Adrenal gland (tissue), 9 donors: ENCODE measurements at regions not wholly inside any gene's neighbourhood (a gene's known extent, or its start where the extent isn't known, plus 50 kb on each side); places are given as distances from the start of the nearest gene placed in this dataset.

ENCODE experiments used
- DNase-seq, 7 donors: peaks; one replicate each; pipeline ENCODE4 v3.0.0-alpha.2; 2019 to 2020
- H3K27ac ChIP-seq, 5 donors: fragments of 200-600 bp; sonication (generic) in 4 of 5; 1 replicate in 3 of 5; 2 replicates in 2 of 5; pipeline versions ENCODE4 v1.5.1 to v1.8.0; 2016 to 2020; ENCODE audit warnings: mild to moderate bottlenecking in 1 of 5
- H3K27me3 ChIP-seq: fragments of 200-600 bp; 2 replicates; pipeline ENCODE4 v1.8.0; 2021
- H3K36me3 ChIP-seq, 2 donors: fragments of 200-600 bp; replicated peaks in 1 of 2; 1 replicate in 1 of 2; 2 replicates in 1 of 2; pipeline versions ENCODE4 v1.5.1 to v1.8.0; 2018 to 2022
- H3K4me1 ChIP-seq, 2 donors: fragments of 200-600 bp; replicated peaks in 1 of 2; 1 replicate in 1 of 2; 2 replicates in 1 of 2; pipeline versions ENCODE4 v1.5.1 to v1.8.0; 2018 to 2021
- H3K4me3 ChIP-seq, 4 donors: fragments of 200-600 bp; sonication (generic) in 3 of 4; one replicate each; pipeline ENCODE4 v1.5.1; 2016 to 2018
- H3K9me3 ChIP-seq, 3 donors: fragments of 200-600 bp; sonication (generic) in 1 of 3; replicated peaks in 1 of 3; 1 replicate in 2 of 3; 2 replicates in 1 of 3; pipeline versions ENCODE4 v1.5.1 to v1.8.0; 2016 to 2021
- CTCF ChIP-seq, 6 experiments: fragments of 450-650 bp in 4 of 6; fragments of 200-600 bp in 2 of 6; sonication (generic) in 1 of 6; IDR thresholded peaks; 1 replicate in 5 of 6; 2 replicates in 1 of 6; pipeline versions ENCODE4 v1.5.1 to v1.8.0; 2016 to 2021; ENCODE audit warnings: antibody characterized with exemption in 6 of 6, mild to moderate bottlenecking in 2 of 6, moderate library complexity in 1 of 6
- POLR2A ChIP-seq, 2 donors: fragments of 450-650 bp; IDR thresholded peaks; one replicate each; pipeline ENCODE4 v1.6.1; 2017; ENCODE audit warnings: antibody characterized with exemption in 2 of 2, mild to moderate bottlenecking in 2 of 2, moderate library complexity in 1 of 2
- WGBS, 4 donors: extraction: QIAGEN DNeasy Blood & Tissue Kit in 2 of 4; methylation state at CpG; one replicate each; pipeline versions ENCODE4 v1.1.5 to v1.1.7; 2013 to 2017; 5-methylcytosine and 5-hydroxymethylcytosine counted together
- intact Hi-C, 2 donors: fragments of 100-400 bp; cut with DNase I; formaldehyde crosslinking; loops; one replicate each; pipeline versions ENCODE4 v1.14.1 to v1.15.0; 2022 to 2023
- donor health status: healthy with polysubstance abuse.
- donor health status: Bipolar disorder and iron deficiency.
- donor health status: DM: yes; HTN: yes; CAD: no.
- donor health status: DM: no; HTN: no; CAD: no.
- donor health status: DM: no; HTN: no; CAD: no.

DNA sequence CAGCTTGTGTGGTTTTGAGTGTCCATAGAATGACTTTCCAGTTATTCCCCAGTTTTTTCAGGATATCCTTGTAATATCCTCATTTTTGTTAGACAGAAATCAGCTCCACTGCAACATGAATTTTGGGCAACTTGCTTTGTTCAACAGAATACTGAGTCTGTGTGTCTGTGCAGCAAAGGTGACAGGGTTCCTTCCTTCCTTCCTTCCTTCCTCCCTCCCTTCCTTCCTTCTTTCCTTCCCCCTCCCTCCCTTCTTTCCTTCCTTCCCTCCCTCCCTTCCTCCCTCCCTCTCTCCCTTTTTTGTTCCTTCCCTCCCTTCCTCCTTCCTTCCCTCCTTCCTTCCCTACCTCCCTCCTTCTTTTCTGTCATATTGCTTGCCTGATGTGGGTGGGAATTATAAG, 496.5 kb downstream of the EPM2A start:
- TF ChIP-seq CTCF (IDR thresholded peaks at IDR 0.05): no peak
- TF ChIP-seq POLR2A (IDR thresholded peaks at IDR 0.05): no peak
- no peaks in the 10 kb centered on the region for H3K36me3 ChIP-seq
- H3K4me1 ChIP-seq: no peaks in the 10 kb centered on the region
- intact Hi-C loops: no loop called here
- H3K27me3 ChIP-seq: peaks cover 3% of the 10 kb centered on the region
- no peak for DNase-seq
- no peaks in the 10 kb centered on the region for H3K9me3 ChIP-seq
- H3K4me3 ChIP-seq: no peak overlapping the region
- H3K27ac ChIP-seq: no peak overlapping the region

- H3K27me3 ChIP-seq: peaks cover 4% of the 10 kb centered on the region
- no peak for DNase-seq
- no peaks in the 10 kb centered on the region for H3K4me1 ChIP-seq
- no peak overlapping the region for H3K27ac ChIP-seq
- intact Hi-C loops: no loop called here
- WGBS, 4 donors: 65 to 70% (median 68%) methylated on average over 3 of the region's 3 CpGs
- H3K4me3 ChIP-seq: no peak overlapping the region
- TF ChIP-seq POLR2A (IDR thresholded peaks at IDR 0.05): no peak
- no peak for TF ChIP-seq CTCF (IDR thresholded peaks at IDR 0.05)
- no peaks in the 10 kb centered on the region for H3K9me3 ChIP-seq
- H3K36me3 ChIP-seq: no peaks in the 10 kb centered on the region
Observed at GRCh38 chr6:145241039-145241438, 494.3 kb downstream of the EPM2A start.

- intact Hi-C loops: no loop called here
- H3K9me3 ChIP-seq: no peaks in the 10 kb centered on the region
- DNase-seq: no peak
- TF ChIP-seq CTCF (IDR thresholded peaks at IDR 0.05) (no peak), POLR2A (IDR thresholded peaks at IDR 0.05) (no peak)
- 52 to 72% (median 58%) methylated on average over 3 of the region's 3 CpGs for WGBS, 4 donors
- no peak overlapping the region for H3K27ac ChIP-seq
- no peak overlapping the region for H3K4me3 ChIP-seq
- H3K4me1 ChIP-seq: no peaks in the 10 kb centered on the region
- no peaks in the 10 kb centered on the region for H3K36me3 ChIP-seq
- H3K27me3 ChIP-seq: peaks cover 4% of the 10 kb centered on the region
Observed at GRCh38 chr6:145241721-145242120, 493.6 kb downstream of the EPM2A start.

- intact Hi-C loops: no loop called here
- H3K36me3 ChIP-seq: no peaks in the 10 kb centered on the region
- 68 to 81% (median 74%) methylated on average over 3 of the region's 3 CpGs for WGBS, 4 donors
- DNase-seq: no peak
- H3K9me3 ChIP-seq: no peaks in the 10 kb centered on the region
- TF ChIP-seq CTCF (IDR thresholded peaks at IDR 0.05): no peak
- no peak for TF ChIP-seq POLR2A (IDR thresholded peaks at IDR 0.05)
- peaks cover 4% of the 10 kb centered on the region for H3K27me3 ChIP-seq
- H3K4me1 ChIP-seq: no peaks in the 10 kb centered on the region
- no peak overlapping the region for H3K27ac ChIP-seq
- H3K4me3 ChIP-seq: no peak overlapping the region
Observed at GRCh38 chr6:145244349-145245100, 490.8 kb downstream of the EPM2A start.
